Neural cell (in vitro differentiated cells): ENCODE measurements at regions not wholly inside any gene's neighbourhood (a gene's known extent, or its start where the extent isn't known, plus 50 kb on each side); places are given as distances from the start of the nearest gene placed in this dataset.
"Not testable (repeated sequence)": the region's sequence is repeated elsewhere in the genome, so short reads cannot be mapped to it uniquely, and the experiment has no call there.

Source experiments
- H2AFZ ChIP-seq: fragments of 200-600, 300-800 bp; sonication (generic), shearing (Covaris generic); 2 replicates; pipeline ENCODE4 v1.6.0; 2014; ENCODE audit warnings: low read depth, mild to moderate bottlenecking, antibody characterized with exemption, low read length, moderate library complexity
- H3F3A ChIP-seq: fragments of 200-600 bp; shearing (Covaris generic); 2 replicates; pipeline ENCODE4 v1.6.1; 2016; ENCODE audit warnings: mild to moderate bottlenecking, moderate library complexity, mixed read lengths, antibody characterized with exemption, low read length; ENCODE audit not compliant: insufficient read depth, poor library complexity, severe bottlenecking
- H3K27ac ChIP-seq: fragments of 200-600, 300-800 bp; sonication (generic), shearing (Covaris generic); 2 replicates; pipeline ENCODE4 v1.5.1; 2014; ENCODE audit warnings: mild to moderate bottlenecking, low read length, moderate library complexity
- H3K27me3 ChIP-seq: fragments of 300-800, 200-600 bp; sonication (generic), shearing (Covaris generic); 2 replicates; pipeline ENCODE4 v1.6.0; 2014; ENCODE audit warnings: mild to moderate bottlenecking, low read depth, low read length, moderate library complexity; ENCODE audit not compliant: insufficient read depth
- H3K36me3 ChIP-seq: fragments of 300-800, 200-600 bp; sonication (generic), shearing (Covaris generic); 2 replicates; pipeline ENCODE4 v1.5.1; 2014; ENCODE audit warnings: mild to moderate bottlenecking, antibody characterized with exemption, low read length, moderate library complexity; ENCODE audit not compliant: insufficient read depth
- H3K4me2 ChIP-seq: fragments of 300-800, 200-600 bp; sonication (generic), shearing (Covaris generic); 2 replicates; pipeline ENCODE4 v1.6.0; 2014; ENCODE audit warnings: mild to moderate bottlenecking, low read length
- H3K4me3 ChIP-seq: fragments of 300-800, 200-600 bp; sonication (generic), shearing (Covaris generic); 2 replicates; pipeline ENCODE4 v1.5.1; 2014; ENCODE audit warnings: mild to moderate bottlenecking, low read length, moderate library complexity
- H3K79me2 ChIP-seq: fragments of 200-600 bp; shearing (Covaris generic); replicated peaks from 2 replicates; pipeline ENCODE4 v1.6.0; 2014; ENCODE audit warnings: mild to moderate bottlenecking, low read length, moderate library complexity; ENCODE audit not compliant: insufficient read depth
- H3K9ac ChIP-seq: fragments of 300-800, 200-600 bp; sonication (generic), shearing (Covaris generic); 2 replicates; pipeline ENCODE4 v1.6.1; 2016; ENCODE audit warnings: mild to moderate bottlenecking, low read length, mixed read lengths
- H3K9me2 ChIP-seq: fragments of 200-600 bp; shearing (Covaris generic); 2 replicates; pipeline ENCODE4 v1.6.1; 2016; ENCODE audit warnings: mild to moderate bottlenecking, low read length, mixed read lengths; ENCODE audit not compliant: insufficient read depth
- H3K9me3 ChIP-seq: fragments of 200-600, 300-800 bp; sonication (generic), shearing (Covaris generic); 2 replicates; pipeline ENCODE4 v1.6.1; 2016; ENCODE audit warnings: mild to moderate bottlenecking, mixed run types, low read length, moderate library complexity, mixed read lengths
- H4K20me1 ChIP-seq: fragments of 200-600 bp; shearing (Covaris generic); 2 replicates; pipeline ENCODE4 v1.6.1; 2016; ENCODE audit warnings: mild to moderate bottlenecking, mixed run types; ENCODE audit not compliant: insufficient read depth
- EP300 ChIP-seq: fragments of 450-650 bp; conservative IDR thresholded peaks from 2 replicates; pipeline ENCODE4 v1.6.1; 2014; ENCODE audit warnings: antibody characterized with exemption, mild to moderate bottlenecking, moderate library complexity; ENCODE audit not compliant: poor library complexity, severe bottlenecking
- EZH2 ChIP-seq: fragments of 200-600, 300-800 bp; shearing (Covaris generic), sonication (generic); IDR thresholded peaks from 2 replicates; pipeline ENCODE4 v1.6.1; 2014; ENCODE audit warnings: antibody characterized with exemption, low read length, borderline replicate concordance, mild to moderate bottlenecking; ENCODE audit not compliant: insufficient read depth, poor library complexity, severe bottlenecking
- MXI1 ChIP-seq: fragments of 450-650 bp; conservative IDR thresholded peaks from 2 replicates; pipeline ENCODE4 v1.6.1; 2014; ENCODE audit warnings: antibody characterized with exemption, mild to moderate bottlenecking; ENCODE audit not compliant: poor library complexity, severe bottlenecking
- POLR2AphosphoS5 ChIP-seq: IDR thresholded peaks from 2 replicates; pipeline ENCODE4 v1.6.1; 2012
- RAD21 ChIP-seq: fragments of 450-650 bp; conservative IDR thresholded peaks from 2 replicates; pipeline ENCODE4 v1.6.1; 2014; ENCODE audit warnings: antibody characterized with exemption, mild to moderate bottlenecking, moderate library complexity
- SMC3 ChIP-seq: fragments of 450-650 bp; conservative IDR thresholded peaks from 2 replicates; pipeline ENCODE4 v1.6.1; 2014; ENCODE audit warnings: antibody characterized with exemption, mild to moderate bottlenecking, moderate library complexity; ENCODE audit not compliant: poor library complexity
- TAF1 ChIP-seq: IDR thresholded peaks from 2 replicates; pipeline ENCODE4 v1.6.1; 2012; ENCODE audit warnings: low read depth
- TF ChIP-seq, protein P1 (sequence below): fragments of 450-650 bp; IDR thresholded peaks from 2 replicates; pipeline ENCODE4 v1.5.1; 2014; ENCODE audit warnings: antibody characterized with exemption, mild to moderate bottlenecking, moderate library complexity; ENCODE audit not compliant: poor library complexity, severe bottlenecking
- TF ChIP-seq, protein P2 (sequence below): IDR thresholded peaks from 2 replicates; pipeline ENCODE4 v1.6.1; 2012; ENCODE audit warnings: borderline replicate concordance

DNA sequence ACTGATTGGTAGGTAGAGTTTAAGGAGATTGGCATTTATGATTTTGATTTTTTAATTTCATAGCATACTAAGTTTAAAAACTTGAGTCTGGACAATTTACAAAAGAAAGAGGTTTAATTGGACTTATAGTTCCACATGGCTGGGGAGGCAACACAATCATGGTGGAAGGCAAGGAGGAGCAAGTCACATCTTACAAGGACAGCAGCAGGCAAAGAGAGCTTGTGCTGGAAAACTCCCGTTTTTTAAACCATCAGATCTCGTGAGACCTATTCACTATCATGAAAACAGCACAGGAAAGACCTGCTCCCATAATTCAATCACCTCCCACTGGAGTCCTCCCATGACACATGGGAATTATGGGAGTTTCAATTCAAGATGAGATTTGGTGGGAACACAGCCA is 630.9 kb upstream of the NR2F2 start:
- no peaks in the 10 kb centered on the region for H3F3A ChIP-seq
- H3K9ac ChIP-seq: no peak overlapping the region
- peaks cover 8% of the 10 kb centered on the region for H3K9me3 ChIP-seq
- no peak overlapping the region for H3K4me3 ChIP-seq
- no peaks in the 10 kb centered on the region for H3K9me2 ChIP-seq
- H2AFZ ChIP-seq: no peak overlapping the region
- TF ChIP-seq RAD21: no peak
- TF ChIP-seq, protein P1, sequence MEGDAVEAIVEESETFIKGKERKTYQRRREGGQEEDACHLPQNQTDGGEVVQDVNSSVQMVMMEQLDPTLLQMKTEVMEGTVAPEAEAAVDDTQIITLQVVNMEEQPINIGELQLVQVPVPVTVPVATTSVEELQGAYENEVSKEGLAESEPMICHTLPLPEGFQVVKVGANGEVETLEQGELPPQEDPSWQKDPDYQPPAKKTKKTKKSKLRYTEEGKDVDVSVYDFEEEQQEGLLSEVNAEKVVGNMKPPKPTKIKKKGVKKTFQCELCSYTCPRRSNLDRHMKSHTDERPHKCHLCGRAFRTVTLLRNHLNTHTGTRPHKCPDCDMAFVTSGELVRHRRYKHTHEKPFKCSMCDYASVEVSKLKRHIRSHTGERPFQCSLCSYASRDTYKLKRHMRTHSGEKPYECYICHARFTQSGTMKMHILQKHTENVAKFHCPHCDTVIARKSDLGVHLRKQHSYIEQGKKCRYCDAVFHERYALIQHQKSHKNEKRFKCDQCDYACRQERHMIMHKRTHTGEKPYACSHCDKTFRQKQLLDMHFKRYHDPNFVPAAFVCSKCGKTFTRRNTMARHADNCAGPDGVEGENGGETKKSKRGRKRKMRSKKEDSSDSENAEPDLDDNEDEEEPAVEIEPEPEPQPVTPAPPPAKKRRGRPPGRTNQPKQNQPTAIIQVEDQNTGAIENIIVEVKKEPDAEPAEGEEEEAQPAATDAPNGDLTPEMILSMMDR: no peak
- no peak for TF ChIP-seq SMC3
- TF ChIP-seq, protein P2, sequence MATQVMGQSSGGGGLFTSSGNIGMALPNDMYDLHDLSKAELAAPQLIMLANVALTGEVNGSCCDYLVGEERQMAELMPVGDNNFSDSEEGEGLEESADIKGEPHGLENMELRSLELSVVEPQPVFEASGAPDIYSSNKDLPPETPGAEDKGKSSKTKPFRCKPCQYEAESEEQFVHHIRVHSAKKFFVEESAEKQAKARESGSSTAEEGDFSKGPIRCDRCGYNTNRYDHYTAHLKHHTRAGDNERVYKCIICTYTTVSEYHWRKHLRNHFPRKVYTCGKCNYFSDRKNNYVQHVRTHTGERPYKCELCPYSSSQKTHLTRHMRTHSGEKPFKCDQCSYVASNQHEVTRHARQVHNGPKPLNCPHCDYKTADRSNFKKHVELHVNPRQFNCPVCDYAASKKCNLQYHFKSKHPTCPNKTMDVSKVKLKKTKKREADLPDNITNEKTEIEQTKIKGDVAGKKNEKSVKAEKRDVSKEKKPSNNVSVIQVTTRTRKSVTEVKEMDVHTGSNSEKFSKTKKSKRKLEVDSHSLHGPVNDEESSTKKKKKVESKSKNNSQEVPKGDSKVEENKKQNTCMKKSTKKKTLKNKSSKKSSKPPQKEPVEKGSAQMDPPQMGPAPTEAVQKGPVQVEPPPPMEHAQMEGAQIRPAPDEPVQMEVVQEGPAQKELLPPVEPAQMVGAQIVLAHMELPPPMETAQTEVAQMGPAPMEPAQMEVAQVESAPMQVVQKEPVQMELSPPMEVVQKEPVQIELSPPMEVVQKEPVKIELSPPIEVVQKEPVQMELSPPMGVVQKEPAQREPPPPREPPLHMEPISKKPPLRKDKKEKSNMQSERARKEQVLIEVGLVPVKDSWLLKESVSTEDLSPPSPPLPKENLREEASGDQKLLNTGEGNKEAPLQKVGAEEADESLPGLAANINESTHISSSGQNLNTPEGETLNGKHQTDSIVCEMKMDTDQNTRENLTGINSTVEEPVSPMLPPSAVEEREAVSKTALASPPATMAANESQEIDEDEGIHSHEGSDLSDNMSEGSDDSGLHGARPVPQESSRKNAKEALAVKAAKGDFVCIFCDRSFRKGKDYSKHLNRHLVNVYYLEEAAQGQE: no peak
- no peak for TF ChIP-seq MXI1
- TF ChIP-seq TAF1: no peak
- no peak for TF ChIP-seq EZH2
- TF ChIP-seq POLR2AphosphoS5: no peak
- no peak for TF ChIP-seq EP300
- H3K4me2 ChIP-seq: no peak overlapping the region
- no peaks in the 10 kb centered on the region for H3K36me3 ChIP-seq
- H3K27ac ChIP-seq: no peak overlapping the region
- H3K27me3 ChIP-seq: no peaks in the 10 kb centered on the region
- no peaks in the 10 kb centered on the region for H4K20me1 ChIP-seq
- H3K79me2 ChIP-seq: no peaks in the 10 kb centered on the region

DNA sequence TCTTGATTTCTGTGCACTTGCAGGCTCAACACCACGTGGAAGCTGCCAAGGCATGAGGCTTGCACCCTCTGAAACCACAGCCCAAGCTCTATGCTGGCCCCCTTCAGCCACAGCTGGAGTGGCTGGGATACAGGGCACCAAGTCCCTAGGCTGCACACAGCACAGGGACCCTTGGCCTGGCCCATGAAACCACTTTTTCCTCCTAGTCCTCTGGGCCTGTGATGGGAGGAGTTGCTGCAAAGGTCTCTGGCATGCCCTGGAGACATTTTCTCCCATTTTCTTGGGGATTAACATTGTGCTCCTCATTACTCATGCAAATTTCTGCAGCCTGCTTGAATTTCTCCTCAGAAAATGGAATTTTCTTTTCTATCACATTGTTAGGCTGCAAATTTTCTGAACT is 629.8 kb upstream of the NR2F2 start:
- not testable (repeated sequence) for H3K79me2 ChIP-seq, H3F3A ChIP-seq, H3K4me3 ChIP-seq, H2AFZ ChIP-seq, H3K36me3 ChIP-seq, H3K9ac ChIP-seq, H3K9me2 ChIP-seq, H3K9me3 ChIP-seq, H3K27me3 ChIP-seq, H4K20me1 ChIP-seq, H3K27ac ChIP-seq, H3K4me2 ChIP-seq

DNA sequence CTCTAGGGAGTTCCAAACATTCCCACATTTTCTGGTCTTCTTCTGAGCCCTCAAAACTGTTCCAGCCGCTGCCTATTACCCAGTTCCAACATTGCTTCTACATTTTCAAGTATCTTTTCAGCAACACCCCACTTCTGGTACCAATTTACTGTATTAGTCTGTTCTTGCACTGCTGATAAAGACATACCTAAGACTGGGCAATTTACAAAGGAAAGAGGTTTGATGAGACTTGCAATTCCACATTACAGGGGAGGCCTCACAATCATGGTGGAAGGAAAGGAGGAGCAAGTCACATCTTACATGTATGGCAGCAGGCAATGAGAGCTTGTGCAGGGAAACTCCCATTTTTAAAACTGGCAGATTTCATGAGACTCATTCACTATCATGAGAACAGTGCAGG is 629.1 kb upstream of the NR2F2 start:
- Histone ChIP-seq H3K36me3 (no peaks in the 10 kb centered on the region), H3K27me3 (no peaks in the 10 kb centered on the region), H4K20me1 (no peaks in the 10 kb centered on the region), H3K9me3 (no peaks in the 10 kb centered on the region), H3K9me2 (no peaks in the 10 kb centered on the region), H2AFZ (no peak overlapping the region), H3K27ac (no peak overlapping the region), H3F3A (no peaks in the 10 kb centered on the region), H3K9ac (no peak overlapping the region), H3K4me3 (no peak overlapping the region), H3K79me2 (no peaks in the 10 kb centered on the region), H3K4me2 (no peak overlapping the region)
- TF ChIP-seq TAF1 (no peak), SMC3 (no peak), POLR2AphosphoS5 (no peak), EZH2 (no peak), RAD21 (no peak)
